Spleen (tissue), 11 donors: ENCODE measurements at regions not wholly inside any gene's neighbourhood (a gene's known extent, or its start where the extent isn't known, plus 50 kb on each side); places are given as distances from the start of the nearest gene placed in this dataset.

Experiments
- DNase-seq: peaks from one replicate; pipeline ENCODE4 v3.0.0-alpha.2; 2020
- H3K27ac ChIP-seq, 8 donors: fragments of 200-600 bp; sonication (generic) in 7 of 8; 1 replicate in 4 of 8; 2 replicates in 4 of 8; pipeline versions ENCODE4 v1.5.0 to v1.8.0; 2016 to 2021; ENCODE audit warnings: inconsistent platforms in 4 of 8, mild to moderate bottlenecking in 4 of 8, moderate library complexity in 1 of 8
- H3K27me3 ChIP-seq, 7 donors: fragments of 200-600 bp; sonication (generic) in 6 of 7; replicated peaks in 1 of 7; 1 replicate in 4 of 7; 2 replicates in 3 of 7; pipeline versions ENCODE4 v1.5.0 to v1.8.0; 2016 to 2021; ENCODE audit warnings: inconsistent platforms in 3 of 7, mild to moderate bottlenecking in 1 of 7
- H3K36me3 ChIP-seq, 6 donors: fragments of 200-600 bp; sonication (generic) in 5 of 6; 1 replicate in 4 of 6; 2 replicates in 2 of 6; pipeline versions ENCODE4 v1.5.0 to v1.8.0; 2016 to 2021; ENCODE audit warnings: inconsistent platforms in 2 of 6
- H3K4me1 ChIP-seq, 6 donors: fragments of 200-600 bp; sonication (generic) in 5 of 6; 1 replicate in 3 of 6; 2 replicates in 3 of 6; pipeline versions ENCODE4 v1.5.0 to v1.8.0; 2016 to 2021; ENCODE audit warnings: inconsistent platforms in 3 of 6
- H3K4me3 ChIP-seq, 8 donors: fragments of 200-600 bp; sonication (generic) in 7 of 8; 1 replicate in 4 of 8; 2 replicates in 4 of 8; pipeline versions ENCODE4 v1.5.0 to v1.8.0; 2016 to 2021; ENCODE audit warnings: inconsistent platforms in 4 of 8, mild to moderate bottlenecking in 4 of 8, moderate library complexity in 2 of 8
- H3K9me3 ChIP-seq, 8 donors: fragments of 200-600 bp; sonication (generic) in 7 of 8; 1 replicate in 4 of 8; 2 replicates in 4 of 8; pipeline versions ENCODE4 v1.5.0 to v1.8.0; 2016 to 2021; ENCODE audit warnings: inconsistent platforms in 4 of 8
- CTCF ChIP-seq, 11 experiments: fragments of 200-600 bp in 7 of 11; fragments of 450-650 bp in 4 of 11; sonication (generic) in 4 of 11; IDR thresholded peaks in 8 of 11; conservative IDR thresholded peaks in 3 of 11; 1 replicate in 7 of 11; 2 replicates in 4 of 11; pipeline versions ENCODE4 v1.4.0 to v1.8.0; 2016 to 2021; ENCODE audit warnings: antibody characterized with exemption in 11 of 11, inconsistent platforms in 4 of 11, mild to moderate bottlenecking in 1 of 11
- POLR2A ChIP-seq, 3 donors: fragments of 450-650 bp; IDR thresholded peaks; one replicate each; pipeline ENCODE4 v1.5.1; 2017; ENCODE audit warnings: antibody characterized with exemption in 3 of 3, mild to moderate bottlenecking in 1 of 3
- POLR2AphosphoS5 ChIP-seq, 3 donors: sonication (generic); formaldehyde crosslinking; IDR thresholded peaks; one replicate each; pipeline ENCODE4 v1.5.1; 2017; ENCODE audit warnings: antibody characterized with exemption in 3 of 3
- WGBS, 5 donors: extraction: QIAGEN DNeasy Blood & Tissue Kit in 3 of 5; methylation state at CpG; one replicate each; pipeline versions ENCODE4 v1.1.5 to v1.1.7; 2013 to 2018; 5-methylcytosine and 5-hydroxymethylcytosine counted together
- intact Hi-C: fragments of 100-400 bp; cut with DNase I; formaldehyde crosslinking; loops from one replicate; pipeline ENCODE4 v1.15.0; 2023; ENCODE audit warnings: low total_unique reads
- donor health status: healthy with polysubstance abuse.
- donor health status: DM: no; HTN: no; CAD: no; lungs with moderate emphysema.
- donor health status: DM: no; HTN: no; CAD: no.
- donor health status: Bipolar disorder and iron deficiency.
- donor health status: healthy.
- donor health status: DM: no; HTN: no; CAD: no.
- donor health status: DM: yes; HTN: yes; CAD: no.

- intact Hi-C loops, result no loop called here
- H3K27me3 ChIP-seq, result peaks cover 0 to 9% (median 0%) of the 10 kb centered on the region in 7 donors
- H3K4me3 ChIP-seq, result no peak overlapping the region
- H3K4me1 ChIP-seq, result peaks cover 0 to 2% (median 0%) of the 10 kb centered on the region in 6 donors
- TF ChIP-seq POLR2A (IDR thresholded peaks at IDR 0.05) (no peak), POLR2AphosphoS5 (IDR thresholded peaks at IDR 0.05) (no peak), CTCF (IDR thresholded peaks at IDR 0.05 in 8 of 11, conservative IDR thresholded peaks at IDR 0.05 in 3 of 11) (no peak)
- no peak for DNase-seq
- 84 to 100% (median 95%) methylated on average over 3 of the region's 3 CpGs for WGBS, 5 donors
- no peaks in the 10 kb centered on the region for H3K36me3 ChIP-seq
- H3K9me3 ChIP-seq, result peaks cover 0 to 11% (median 8%) of the 10 kb centered on the region in 8 donors
- H3K27ac ChIP-seq, result no peak overlapping the region
These were observed 131.0 kb upstream of the COPS8 start for GRCh38 chr2:236954641-236955040.

GRCh38 chr2:236955521-236956030, 130.1 kb upstream of the COPS8 start:
- intact Hi-C loops, result no loop called here
- Histone ChIP-seq H3K4me3 (no peak overlapping the region), H3K9me3 (peaks cover 0 to 11% (median 8%) of the 10 kb centered on the region in 8 donors), H3K4me1 (no peaks in the 10 kb centered on the region), H3K27ac (no peak overlapping the region), H3K27me3 (peaks cover 0 to 9% (median 0%) of the 10 kb centered on the region in 7 donors), H3K36me3 (no peaks in the 10 kb centered on the region)
- TF ChIP-seq CTCF (IDR thresholded peaks at IDR 0.05 in 8 of 11, conservative IDR thresholded peaks at IDR 0.05 in 3 of 11), result no peak
- no peak for TF ChIP-seq POLR2AphosphoS5 (IDR thresholded peaks at IDR 0.05)
- TF ChIP-seq POLR2A (IDR thresholded peaks at IDR 0.05), result no peak
- no peak for DNase-seq
- 68 to 86% (median 81%) methylated on average over 6 of the region's 6 CpGs for WGBS, 5 donors

DNA sequence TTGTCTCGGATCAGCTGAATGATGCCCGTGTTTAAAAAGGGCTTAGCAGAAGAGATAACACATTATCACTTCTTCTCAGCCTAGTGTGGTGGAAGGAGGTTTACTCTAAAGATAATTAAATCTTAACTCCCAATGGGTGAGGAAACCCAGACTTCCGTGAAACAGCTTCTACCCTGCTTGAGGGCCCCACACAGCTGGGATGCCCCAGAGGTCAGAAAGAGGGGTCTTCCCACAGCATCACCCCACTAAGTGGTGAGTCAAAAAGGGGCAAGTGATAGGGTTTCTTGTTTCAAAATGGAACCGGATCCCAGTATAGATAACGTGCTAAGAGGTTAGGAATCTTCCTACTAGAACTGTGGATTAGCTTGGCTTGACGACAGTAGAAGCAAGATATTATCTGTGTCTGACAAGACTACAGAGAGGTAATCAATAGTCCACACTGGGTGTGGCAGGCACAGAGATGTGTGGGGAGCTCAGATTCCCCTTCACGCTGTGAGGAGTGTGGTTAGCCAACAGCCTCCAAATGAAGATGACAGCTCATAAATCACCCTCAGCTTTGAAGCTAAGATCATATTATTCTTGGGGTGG, 129.6 kb upstream of the COPS8 start:
- Histone ChIP-seq H3K4me1 (no peaks in the 10 kb centered on the region), H3K9me3 (peaks cover 0 to 11% (median 8%) of the 10 kb centered on the region in 8 donors), H3K27me3 (peaks cover 0 to 9% (median 0%) of the 10 kb centered on the region in 7 donors), H3K36me3 (no peaks in the 10 kb centered on the region), H3K27ac (no peak overlapping the region), H3K4me3 (no peak overlapping the region)
- no peak for DNase-seq
- intact Hi-C loops, result no loop called here
- 67 to 71% (median 68%) methylated on average over 7 of the region's 7 CpGs for WGBS, 5 donors
- TF ChIP-seq POLR2A (IDR thresholded peaks at IDR 0.05) (no peak), CTCF (IDR thresholded peaks at IDR 0.05 in 8 of 11, conservative IDR thresholded peaks at IDR 0.05 in 3 of 11) (no peak), POLR2AphosphoS5 (IDR thresholded peaks at IDR 0.05) (no peak)

GRCh38 chr2:236956641-236957040, 129.0 kb upstream of the COPS8 start:
- no peak overlapping the region for H3K4me3 ChIP-seq
- intact Hi-C loops, result no loop called here
- peaks cover 0 to 7% (median 5%) of the 10 kb centered on the region in 8 donors for H3K9me3 ChIP-seq
- H3K36me3 ChIP-seq, result no peaks in the 10 kb centered on the region
- H3K27me3 ChIP-seq, result peaks cover 0 to 9% (median 0%) of the 10 kb centered on the region in 7 donors
- DNase-seq, result no peak
- 54 to 63% (median 57%) methylated on average over 2 of the region's 2 CpGs for WGBS, 5 donors
- no peaks in the 10 kb centered on the region for H3K4me1 ChIP-seq
- TF ChIP-seq POLR2AphosphoS5 (IDR thresholded peaks at IDR 0.05) (no peak), POLR2A (IDR thresholded peaks at IDR 0.05) (no peak), CTCF (IDR thresholded peaks at IDR 0.05 in 8 of 11, conservative IDR thresholded peaks at IDR 0.05 in 3 of 11) (no peak)
- no peak overlapping the region for H3K27ac ChIP-seq
